Neural crest cell (in vitro differentiated cells): ENCODE measurements at regions not wholly inside any gene's neighbourhood (a gene's known extent, or its start where the extent isn't known, plus 50 kb on each side); places are given as distances from the start of the nearest gene placed in this dataset.
A peak's percentile ranks its signal among the peaks of the same experiment; 100 is the strongest.

ENCODE experiments used
- DNase-seq: peaks from one replicate; pipeline ENCODE4 v3.0.0; 2021; ENCODE audit warnings: low read depth, mixed read lengths, low spot score
- H3K27ac Mint-ChIP-seq: one replicate; pipeline ENCODE4 v1.8.0; 2021; ENCODE audit warnings: mild to moderate bottlenecking, mixed read lengths; ENCODE audit not compliant: unreplicated experiment
- H3K27me3 Mint-ChIP-seq: 2 replicates; pipeline ENCODE4 v1.8.0; 2021; ENCODE audit warnings: low read depth, mild to moderate bottlenecking, mixed read lengths
- H3K36me3 Mint-ChIP-seq: 2 replicates; pipeline ENCODE4 v1.8.0; 2021; ENCODE audit warnings: low read depth, mild to moderate bottlenecking, mixed read lengths
- H3K4me1 Mint-ChIP-seq: 2 replicates; pipeline ENCODE4 v1.8.0; 2021; ENCODE audit warnings: mixed read lengths
- H3K4me3 Mint-ChIP-seq: one replicate; pipeline ENCODE4 v1.8.0; 2021; ENCODE audit warnings: mild to moderate bottlenecking, mixed read lengths
- H3K9me3 Mint-ChIP-seq: 2 replicates; pipeline ENCODE4 v1.8.0; 2021; ENCODE audit warnings: mixed read lengths
- TF ChIP-seq, protein P1 (sequence below): fragments of 200-600 bp; sonication (generic); conservative IDR thresholded peaks from 2 replicates; pipeline ENCODE4 v1.5.0; 2021; ENCODE audit warnings: antibody characterized with exemption, mild to moderate bottlenecking

DNA sequence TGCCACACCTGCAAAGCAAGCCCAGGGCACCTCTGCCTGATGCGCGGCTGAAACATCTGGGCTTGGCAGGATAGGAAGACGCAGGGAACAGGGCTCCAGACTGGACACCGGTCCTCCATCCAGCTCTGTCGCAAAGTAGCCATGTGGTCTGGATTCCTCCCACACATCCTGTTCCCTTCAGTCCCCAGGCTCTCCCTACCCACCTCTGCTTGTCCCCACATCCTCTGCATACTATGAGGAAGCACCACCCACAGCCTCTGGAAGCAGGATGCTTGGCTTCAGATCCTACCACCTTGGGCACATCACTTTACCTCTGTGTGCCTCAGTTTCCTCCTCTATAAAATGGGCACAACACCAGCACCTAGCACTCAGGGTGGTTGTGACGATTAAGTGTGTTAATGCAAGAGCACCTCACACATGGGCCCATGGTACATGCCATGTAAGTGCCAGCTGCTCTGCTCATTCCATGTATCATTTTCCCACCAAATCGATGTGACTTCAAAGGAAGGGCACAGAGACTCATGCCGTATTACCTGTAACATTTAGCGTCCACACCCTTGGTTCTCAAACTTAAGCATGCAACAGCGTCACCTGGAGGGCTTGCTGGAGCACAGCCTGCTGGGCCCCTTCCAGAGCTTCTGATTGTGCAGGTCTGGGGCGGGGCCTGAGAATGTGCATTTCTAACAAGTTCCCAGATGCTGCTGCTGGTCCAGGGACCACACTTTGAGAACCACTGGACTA lies 138.6 kb upstream of the SDK2 start:
- TF ChIP-seq, protein P1, sequence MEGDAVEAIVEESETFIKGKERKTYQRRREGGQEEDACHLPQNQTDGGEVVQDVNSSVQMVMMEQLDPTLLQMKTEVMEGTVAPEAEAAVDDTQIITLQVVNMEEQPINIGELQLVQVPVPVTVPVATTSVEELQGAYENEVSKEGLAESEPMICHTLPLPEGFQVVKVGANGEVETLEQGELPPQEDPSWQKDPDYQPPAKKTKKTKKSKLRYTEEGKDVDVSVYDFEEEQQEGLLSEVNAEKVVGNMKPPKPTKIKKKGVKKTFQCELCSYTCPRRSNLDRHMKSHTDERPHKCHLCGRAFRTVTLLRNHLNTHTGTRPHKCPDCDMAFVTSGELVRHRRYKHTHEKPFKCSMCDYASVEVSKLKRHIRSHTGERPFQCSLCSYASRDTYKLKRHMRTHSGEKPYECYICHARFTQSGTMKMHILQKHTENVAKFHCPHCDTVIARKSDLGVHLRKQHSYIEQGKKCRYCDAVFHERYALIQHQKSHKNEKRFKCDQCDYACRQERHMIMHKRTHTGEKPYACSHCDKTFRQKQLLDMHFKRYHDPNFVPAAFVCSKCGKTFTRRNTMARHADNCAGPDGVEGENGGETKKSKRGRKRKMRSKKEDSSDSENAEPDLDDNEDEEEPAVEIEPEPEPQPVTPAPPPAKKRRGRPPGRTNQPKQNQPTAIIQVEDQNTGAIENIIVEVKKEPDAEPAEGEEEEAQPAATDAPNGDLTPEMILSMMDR = peak; percentile 15
- Mint-ChIP-seq H3K27ac (no peak overlapping the region), H3K36me3 (no peaks in the 10 kb centered on the region), H3K9me3 (no peaks in the 10 kb centered on the region), H3K27me3 (peaks cover 5% of the 10 kb centered on the region), H3K4me1 (peaks cover 38% of the 10 kb centered on the region), H3K4me3 (no peak overlapping the region)
- no peak for DNase-seq

DNA sequence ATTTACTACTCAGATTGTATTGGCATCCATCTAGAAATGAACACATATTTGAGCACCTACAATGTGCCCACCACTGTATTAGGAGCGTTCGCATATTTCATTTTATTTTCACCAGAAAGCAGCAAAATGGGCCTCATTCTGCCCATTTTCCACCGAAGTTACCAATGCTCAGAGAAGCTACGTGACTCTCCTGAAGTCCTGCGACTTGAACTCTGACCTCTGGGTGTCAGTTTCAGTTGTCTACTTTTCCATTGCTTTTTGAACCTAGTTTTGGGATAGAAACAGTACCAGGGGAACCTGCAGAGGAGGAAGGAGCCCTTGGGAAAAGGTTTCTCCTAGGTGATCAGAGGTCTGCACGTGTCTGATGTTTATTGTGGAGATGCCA lies 139.1 kb upstream of the SDK2 start:
- H3K9me3 Mint-ChIP-seq = no peaks in the 10 kb centered on the region
- H3K36me3 Mint-ChIP-seq = no peaks in the 10 kb centered on the region
- no peak for DNase-seq
- H3K27me3 Mint-ChIP-seq = peaks cover 5% of the 10 kb centered on the region
- no peak overlapping the region for H3K27ac Mint-ChIP-seq
- H3K4me1 Mint-ChIP-seq = peaks cover 38% of the 10 kb centered on the region
- no peak overlapping the region for H3K4me3 Mint-ChIP-seq
- TF ChIP-seq, protein P1 = no peak

DNA sequence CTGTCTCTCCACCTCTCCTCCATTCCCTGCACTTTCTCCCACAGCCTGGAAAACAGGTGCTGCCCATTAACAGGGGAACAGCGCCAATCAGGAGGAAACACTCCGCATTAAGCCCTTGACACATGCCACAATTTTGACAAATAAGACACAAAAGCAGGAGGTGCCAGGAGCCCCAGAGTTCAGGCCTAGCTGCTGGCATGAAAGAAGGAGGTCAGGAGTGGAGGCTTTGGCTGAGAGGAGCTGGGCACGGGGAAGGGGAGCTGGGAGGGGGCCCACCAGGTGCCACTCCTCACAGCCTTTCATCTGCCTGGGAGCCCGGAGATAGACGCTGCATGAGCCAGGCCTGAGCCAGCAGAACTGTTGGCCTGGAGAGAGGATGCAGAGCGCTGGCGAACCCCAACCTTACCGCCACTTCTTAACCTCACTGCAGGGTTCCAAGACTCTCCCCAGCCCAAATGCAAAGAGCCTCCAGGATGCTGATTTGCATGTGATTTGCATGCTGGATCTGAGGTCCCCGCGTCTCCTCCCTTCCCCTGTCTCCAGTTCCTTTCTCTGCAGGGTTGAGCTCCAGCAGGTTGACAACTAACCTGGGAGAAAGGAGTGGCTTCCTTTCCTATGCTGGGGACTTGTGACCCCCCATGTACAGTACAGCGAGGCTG lies 139.8 kb upstream of the SDK2 start:
- Mint-ChIP-seq H3K27ac (no peak overlapping the region), H3K9me3 (no peaks in the 10 kb centered on the region), H3K36me3 (no peaks in the 10 kb centered on the region), H3K4me3 (no peak overlapping the region), H3K4me1 (peaks cover 38% of the 10 kb centered on the region), H3K27me3 (peaks cover 5% of the 10 kb centered on the region)
- DNase-seq = no peak
- TF ChIP-seq, protein P1 = no peak

DNA sequence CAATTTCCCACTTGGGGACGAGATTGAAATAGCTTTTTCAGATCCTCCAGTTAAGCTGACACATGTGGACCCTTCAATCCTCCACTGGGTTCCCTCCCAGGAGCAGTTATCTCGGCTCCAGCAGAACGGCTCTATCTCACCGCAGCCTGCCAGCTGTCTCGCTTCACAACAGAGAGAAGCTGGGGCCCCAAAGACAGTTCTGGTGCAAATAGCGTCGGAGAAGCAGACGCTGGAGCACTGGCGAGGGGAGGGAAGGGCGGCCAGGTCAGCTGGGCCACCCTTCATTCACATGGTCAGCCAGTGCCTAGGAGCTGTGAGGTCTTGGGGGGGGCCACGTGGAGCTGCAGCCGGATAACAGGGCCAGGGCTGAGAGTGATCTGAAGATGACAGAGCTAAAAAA lies 141.3 kb upstream of the SDK2 start:
- TF ChIP-seq, protein P1 = no peak
- Mint-ChIP-seq H3K9me3 (no peaks in the 10 kb centered on the region), H3K4me3 (peak overlapping the region; percentile 41), H3K27ac (no peak overlapping the region), H3K36me3 (no peaks in the 10 kb centered on the region), H3K4me1 (peaks cover 38% of the 10 kb centered on the region), H3K27me3 (peaks cover 5% of the 10 kb centered on the region)
- DNase-seq = no peak

DNA sequence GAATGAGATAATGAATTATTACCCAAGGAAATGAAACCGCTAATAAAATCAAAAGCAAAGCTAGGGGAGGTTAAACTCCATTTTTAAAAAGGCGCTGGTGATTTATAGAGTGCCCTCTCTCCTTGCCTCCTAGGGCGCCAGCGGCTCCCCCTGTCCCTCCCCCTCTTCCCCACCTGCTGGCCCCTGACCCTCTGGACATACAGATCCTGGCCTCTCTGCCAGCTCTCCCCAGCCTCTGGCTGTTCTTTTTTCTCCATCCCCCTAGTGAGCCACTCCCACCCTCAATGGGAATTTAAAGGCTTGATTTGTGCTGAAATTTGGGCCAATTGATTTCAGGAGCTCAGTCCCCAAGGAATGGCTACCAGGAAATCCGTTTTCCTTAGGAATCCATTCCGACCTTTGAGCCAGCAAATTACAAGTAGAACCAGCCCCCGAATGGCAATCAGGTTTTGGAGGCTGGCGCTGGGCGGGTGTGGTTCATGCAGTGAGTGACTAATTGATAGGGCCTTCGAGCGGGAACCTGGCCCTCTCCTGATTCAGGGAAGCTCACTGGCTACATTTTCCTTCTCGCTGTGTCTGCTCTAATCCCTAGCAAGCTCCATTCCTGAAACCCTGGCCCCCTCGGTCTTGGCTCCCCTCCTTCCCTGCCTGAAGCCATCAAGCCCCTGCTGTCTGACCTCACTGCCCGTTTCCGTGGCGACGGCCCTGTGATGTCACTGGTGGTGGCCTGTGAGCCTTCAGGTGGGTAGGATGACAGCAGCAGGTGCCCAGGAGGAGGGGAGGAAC lies 141.9 kb upstream of the SDK2 start:
- H3K4me1 Mint-ChIP-seq = peaks cover 38% of the 10 kb centered on the region
- peak; percentile 19 for DNase-seq
- H3K9me3 Mint-ChIP-seq = no peaks in the 10 kb centered on the region
- no peaks in the 10 kb centered on the region for H3K36me3 Mint-ChIP-seq
- TF ChIP-seq, protein P1 = no peak
- H3K27me3 Mint-ChIP-seq = peaks cover 5% of the 10 kb centered on the region
- H3K4me3 Mint-ChIP-seq = peak overlapping the region; percentile 41
- H3K27ac Mint-ChIP-seq = no peak overlapping the region
